Spleen (tissue), 7 donors: ENCODE measurements at regions not wholly inside any gene's neighbourhood (a gene's known extent, or its start where the extent isn't known, plus 50 kb on each side); places are given as distances from the start of the nearest gene placed in this dataset.

ENCODE experiments used
- POLR2A ChIP-seq, 3 donors: fragments of 450-650 bp; IDR thresholded peaks; one replicate each; pipeline ENCODE4 v1.5.1; 2017; ENCODE audit warnings: antibody characterized with exemption in 3 of 3, mild to moderate bottlenecking in 1 of 3
- POLR2AphosphoS5 ChIP-seq, 3 donors: sonication (generic); formaldehyde crosslinking; IDR thresholded peaks; one replicate each; pipeline ENCODE4 v1.5.1; 2017; ENCODE audit warnings: antibody characterized with exemption in 3 of 3
- TF ChIP-seq, protein P1 (sequence below), 11 experiments: fragments of 200-600 bp in 7 of 11; fragments of 450-650 bp in 4 of 11; sonication (generic) in 4 of 11; IDR thresholded peaks in 8 of 11; conservative IDR thresholded peaks in 3 of 11; 1 replicate in 7 of 11; 2 replicates in 4 of 11; pipeline versions ENCODE4 v1.4.0 to v1.8.0; 2016 to 2021; ENCODE audit warnings: antibody characterized with exemption in 11 of 11, inconsistent platforms in 4 of 11, mild to moderate bottlenecking in 1 of 11
- donor health status: DM: no; HTN: no; CAD: no; lungs with moderate emphysema.
- donor health status: DM: no; HTN: no; CAD: no.
- donor health status: DM: no; HTN: no; CAD: no.

DNA sequence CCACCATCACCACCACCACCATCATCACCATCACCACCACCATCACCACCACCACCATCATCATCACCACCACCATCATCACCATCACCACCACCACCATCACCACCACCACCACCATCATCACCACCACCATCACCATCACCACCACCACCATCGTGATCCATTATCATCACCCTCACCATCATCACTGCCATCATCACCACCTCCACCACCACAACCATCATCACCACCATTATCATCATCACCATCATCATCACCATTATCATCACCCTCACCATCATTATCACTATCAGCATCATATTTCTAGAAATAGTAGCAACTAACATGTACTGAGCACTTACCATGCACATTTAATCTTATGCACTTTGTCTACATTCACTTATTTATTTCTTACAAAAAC lies 94.9 kb downstream of the C16orf95 start:
- TF ChIP-seq, protein P1, sequence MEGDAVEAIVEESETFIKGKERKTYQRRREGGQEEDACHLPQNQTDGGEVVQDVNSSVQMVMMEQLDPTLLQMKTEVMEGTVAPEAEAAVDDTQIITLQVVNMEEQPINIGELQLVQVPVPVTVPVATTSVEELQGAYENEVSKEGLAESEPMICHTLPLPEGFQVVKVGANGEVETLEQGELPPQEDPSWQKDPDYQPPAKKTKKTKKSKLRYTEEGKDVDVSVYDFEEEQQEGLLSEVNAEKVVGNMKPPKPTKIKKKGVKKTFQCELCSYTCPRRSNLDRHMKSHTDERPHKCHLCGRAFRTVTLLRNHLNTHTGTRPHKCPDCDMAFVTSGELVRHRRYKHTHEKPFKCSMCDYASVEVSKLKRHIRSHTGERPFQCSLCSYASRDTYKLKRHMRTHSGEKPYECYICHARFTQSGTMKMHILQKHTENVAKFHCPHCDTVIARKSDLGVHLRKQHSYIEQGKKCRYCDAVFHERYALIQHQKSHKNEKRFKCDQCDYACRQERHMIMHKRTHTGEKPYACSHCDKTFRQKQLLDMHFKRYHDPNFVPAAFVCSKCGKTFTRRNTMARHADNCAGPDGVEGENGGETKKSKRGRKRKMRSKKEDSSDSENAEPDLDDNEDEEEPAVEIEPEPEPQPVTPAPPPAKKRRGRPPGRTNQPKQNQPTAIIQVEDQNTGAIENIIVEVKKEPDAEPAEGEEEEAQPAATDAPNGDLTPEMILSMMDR (IDR thresholded peaks at IDR 0.05 in 8 of 11, conservative IDR thresholded peaks at IDR 0.05 in 3 of 11), result no peak
- TF ChIP-seq POLR2A (IDR thresholded peaks at IDR 0.05), result no peak
- no peak for TF ChIP-seq POLR2AphosphoS5 (IDR thresholded peaks at IDR 0.05)
